K562 (cell line): ENCODE measurements at regions not wholly inside any gene's neighbourhood (a gene's known extent, or its start where the extent isn't known, plus 50 kb on each side); places are given as distances from the start of the nearest gene placed in this dataset.

Experiments
- ATAC-seq: fragments of 200-7000 bp; cut with Tn5 transposase; 3 replicates; pipeline ENCODE4 v1.9.1; 2020; ENCODE audit warnings: moderate library complexity
- BruUV-seq: library from RNA; stranded (reverse); fragments of 400-500 nt; replicated peaks from 2 replicates; lab custom pipeline; 2021; lab: Mats Ljungman, UMichigan
- CTCF ChIA-PET: fragments of 300-600 bp; formaldehyde crosslinking; extraction: SDS; loops from one replicate; lab custom pipeline; 2021; ENCODE audit warnings: low intra/inter-chr PET ratio; lab: Yijun Ruan, JAX
- POLR2A ChIA-PET: fragments of 300-600, 350-650 bp; sonication (Branson Sonifier 250); formaldehyde crosslinking; extraction: SDS; loops from one replicate; lab custom pipeline; 2021; ENCODE audit warnings: antibody characterized with exemption, inconsistent platforms; lab: Yijun Ruan, JAX
- DNase-seq, 4 experiments: peaks; one replicate each; pipeline versions ENCODE4 v3.0.0 to v3.0.0-alpha.2; 2011 to 2018; ENCODE audit warnings: low spot score in 3 of 4, mixed read lengths in 3 of 4; ENCODE audit errors: extremely low read depth in 1 of 4
- FAIRE-seq: peaks from 2 replicates; lab custom pipeline; 2011; peaks lifted over from hg19 to GRCh38; lab: Jason Lieb, UNC
- H2AFZ ChIP-seq: 2 replicates; pipeline ENCODE4 v1.6.0; 2011; ENCODE audit warnings: low read depth, low read length, control low read depth, inconsistent platforms
- H3K27ac ChIP-seq: fragments of 200-600 bp; 3 replicates; pipeline ENCODE4 v1.8.0; 2011; ENCODE audit warnings: low read depth, mild to moderate bottlenecking, control low read depth, inconsistent platforms, low read length, moderate library complexity, mixed read lengths; ENCODE audit errors: extremely low read depth
- H3K27me3 ChIP-seq, 2 experiments: fragments of 300-600 bp in 1 of 2; 2 replicates in 1 of 2; 3 replicates in 1 of 2; pipeline versions ENCODE4 v1.6.0 to v1.8.0; 2011; ENCODE audit warnings: inconsistent platforms in 2 of 2, low read length in 2 of 2, mild to moderate bottlenecking in 1 of 2, mixed read lengths in 1 of 2, moderate library complexity in 1 of 2; ENCODE audit not compliant: control insufficient read depth in 2 of 2, insufficient read depth in 2 of 2
- H3K36me3 ChIP-seq: fragments of 300-600 bp; 3 replicates; pipeline ENCODE4 v1.8.0; 2011; ENCODE audit warnings: mild to moderate bottlenecking, low read length, inconsistent platforms; ENCODE audit not compliant: control insufficient read depth, insufficient read depth
- H3K4me1 ChIP-seq, 2 experiments: fragments of 200-600 bp in 1 of 2; replicated peaks in 1 of 2; 2 replicates in 1 of 2; 3 replicates in 1 of 2; pipeline versions ENCODE4 v1.5.1 to v1.8.0; 2011; ENCODE audit warnings: inconsistent platforms in 2 of 2, low read length in 2 of 2, mild to moderate bottlenecking in 1 of 2, mixed read lengths in 1 of 2, moderate library complexity in 1 of 2; ENCODE audit not compliant: control insufficient read depth in 2 of 2, insufficient read depth in 2 of 2
- H3K4me2 ChIP-seq: 2 replicates; pipeline ENCODE4 v1.6.1; 2011; ENCODE audit warnings: low read length, control low read depth, inconsistent platforms, mixed read lengths; ENCODE audit not compliant: insufficient read depth
- H3K4me3 ChIP-seq: fragments of 200-600 bp; sonication (generic), shearing (Covaris generic); 2 replicates; pipeline ENCODE4 v1.5.1; 2016; ENCODE audit warnings: control low read depth, inconsistent platforms
- H3K79me2 ChIP-seq: fragments of 200-600 bp; 3 replicates; pipeline ENCODE4 v1.8.0; 2011; ENCODE audit warnings: low read length, inconsistent platforms; ENCODE audit not compliant: control insufficient read depth, insufficient read depth
- H3K9ac ChIP-seq, 2 experiments: 2 replicates each; pipeline versions ENCODE4 v1.6.0 to v1.6.1; 2011; ENCODE audit warnings: low read depth in 2 of 2, low read length in 2 of 2, control low read depth in 1 of 2, inconsistent platforms in 1 of 2, mild to moderate bottlenecking in 1 of 2, mixed read lengths in 1 of 2; ENCODE audit not compliant: insufficient read depth in 1 of 2
- H3K9me1 ChIP-seq: one replicate; pipeline ENCODE4 v1.6.0; 2011; ENCODE audit warnings: inconsistent platforms, mild to moderate bottlenecking, low read length, moderate library complexity; ENCODE audit not compliant: control insufficient read depth, insufficient read depth
- H3K9me3 ChIP-seq: replicated peaks from 2 replicates; pipeline ENCODE4 v1.5.1; 2011; ENCODE audit warnings: low read depth, low read length, inconsistent platforms; ENCODE audit not compliant: control insufficient read depth, insufficient read depth
- H4K20me1 ChIP-seq: replicated peaks from 2 replicates; pipeline ENCODE4 v1.6.1; 2011; ENCODE audit warnings: low read length, inconsistent platforms, mixed read lengths; ENCODE audit not compliant: control insufficient read depth, insufficient read depth
- FOXA3 ChIP-seq, 2 experiments: fragments of 450-650 bp in 1 of 2; sonication (generic) in 1 of 2; formaldehyde crosslinking; IDR thresholded peaks in 1 of 2; conservative IDR thresholded peaks in 1 of 2; 2 replicates each; pipeline versions ENCODE4 v1.4.0 to v1.8.0; 2020 to 2022; ENCODE audit warnings: mild to moderate bottlenecking in 2 of 2, missing genetic modification reagents in 1 of 2
- HNRNPL ChIP-seq: fragments of 200-400 bp; formaldehyde crosslinking; IDR thresholded peaks from 2 replicates; pipeline ENCODE4 v1.6.1; 2017; ENCODE audit warnings: low read depth, mild to moderate bottlenecking, low read length
- MTF1 ChIP-seq: fragments of 250-450 bp; sonication (Bioruptor Pico); IDR thresholded peaks from 2 replicates; pipeline ENCODE4 v1.9.0; 2021; ENCODE audit warnings: moderate library complexity, mild to moderate bottlenecking, inconsistent platforms, borderline replicate concordance
- NEUROD1 ChIP-seq: fragments of 150-350 bp; IDR thresholded peaks from 2 replicates; pipeline ENCODE4 v1.6.1; 2014; ENCODE audit warnings: borderline replicate concordance, low read length, low read depth; ENCODE audit not compliant: partially characterized antibody
- RNF2 ChIP-seq: sonication (generic); IDR thresholded peaks from 2 replicates; pipeline ENCODE4 v1.6.1; 2016
- ZNF584 ChIP-seq: fragments of 200-800 bp; sonication (Bioruptor generic); IDR thresholded peaks from 2 replicates; pipeline ENCODE4 v1.6.1; 2016; ENCODE audit warnings: low read depth, mild to moderate bottlenecking, missing genetic modification characterization, missing compliant biosample characterization
- WGBS: fragments of 100-300 bp; shearing (Covaris generic); methylation state at CpG from one replicate; pipeline ENCODE4 v1.1.6; 2016; ENCODE audit warnings: low coverage, mixed read lengths; ENCODE audit not compliant: insufficient coverage; ENCODE audit errors: missing lambda C conversion rate; 5-methylcytosine and 5-hydroxymethylcytosine counted together
- in situ Hi-C: fragments of 300-500 bp; cut with MboI; formaldehyde crosslinking; loops from 4 replicates; pipeline ENCODE4 v1.15.0; 2018; ENCODE audit warnings: inconsistent platforms, mixed read lengths
- intact Hi-C: fragments of 100-400 bp; cut with micrococcal nuclease; formaldehyde crosslinking; loops from 2 replicates; pipeline ENCODE4 v1.14.2; 2022
- TF ChIP-seq, protein P1 (sequence below): fragments of 450-650 bp; formaldehyde crosslinking; IDR thresholded peaks from 2 replicates; pipeline ENCODE4 v1.4.0; 2022; ENCODE audit warnings: missing genetic modification characterization
- TF ChIP-seq, protein P2 (sequence below): fragments of 450-650 bp; formaldehyde crosslinking; IDR thresholded peaks from 2 replicates; pipeline ENCODE4 v1.4.0; 2022; ENCODE audit warnings: missing genetic modification characterization
- TF ChIP-seq, protein P3 (sequence below): IDR thresholded peaks from 2 replicates; pipeline ENCODE4 v1.6.1; 2016; ENCODE audit warnings: missing genetic modification characterization, missing compliant biosample characterization
- TF ChIP-seq, protein P4 (sequence below), 3 experiments: fragments of 200-800 bp in 1 of 3; fragments of 250-450 bp in 1 of 3; fragments of 450-650 bp in 1 of 3; sonication (Bioruptor Pico) in 1 of 3; sonication (Bioruptor generic) in 1 of 3; formaldehyde crosslinking in 1 of 3; IDR thresholded peaks; 2 replicates each; pipeline versions ENCODE4 v1.6.1 to v1.8.0; 2016 to 2022; ENCODE audit warnings: mild to moderate bottlenecking in 2 of 3, missing genetic modification characterization in 2 of 3, missing compliant biosample characterization in 1 of 3, moderate library complexity in 1 of 3

DNA sequence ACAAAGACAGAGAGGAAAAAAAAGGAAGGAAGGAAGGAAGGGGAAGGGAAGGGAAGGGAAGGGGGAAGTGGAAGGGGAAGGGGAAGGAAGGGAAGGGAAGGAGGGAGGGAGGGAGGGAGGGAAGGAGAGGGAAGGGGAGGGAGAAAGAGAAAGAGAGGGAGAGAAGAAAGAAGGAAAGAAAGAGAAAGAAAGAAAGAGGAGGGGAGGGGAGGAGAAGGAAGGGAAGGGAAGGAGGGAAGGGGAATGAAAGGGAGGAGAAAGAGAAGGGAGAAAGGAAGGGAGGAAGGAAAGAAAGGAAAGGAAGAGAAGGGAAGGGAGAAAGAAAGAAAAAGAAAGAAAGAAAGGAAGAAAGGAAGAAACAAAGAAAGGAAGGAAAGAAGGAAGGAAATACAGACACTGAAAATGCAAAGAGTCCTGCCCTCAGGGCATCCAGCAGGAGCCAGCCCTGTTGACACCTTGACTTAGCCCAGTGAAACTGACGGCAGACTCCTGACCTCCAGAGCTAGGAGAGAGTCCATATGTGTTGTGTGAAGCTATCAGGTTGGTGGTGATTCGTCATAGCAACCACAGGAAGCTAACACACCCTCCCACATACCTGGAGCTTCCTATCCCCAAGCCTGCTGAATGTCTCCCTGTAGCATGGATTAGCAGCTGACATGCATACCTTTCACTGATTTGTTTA, 58.7 kb upstream of the SULF2 start:
- Histone ChIP-seq H3K9me1 (no peaks in the 10 kb centered on the region), H3K27me3 (peaks cover 0 to 11% of the 10 kb centered on the region in 2 experiments; a peak in 2 of 5 replicates), H3K79me2 (no peaks in the 10 kb centered on the region), H3K9ac (no peak overlapping the region), H3K9me3 (no peaks in the 10 kb centered on the region), H3K4me3 (no peak overlapping the region), H4K20me1 (no peaks in the 10 kb centered on the region; the same call in 1 of the 2 replicates), H3K4me1 (no peaks in the 10 kb centered on the region), H3K27ac (no peak overlapping the region), H3K36me3 (no peaks in the 10 kb centered on the region), H2AFZ (no peak overlapping the region), H3K4me2 (no peak overlapping the region)
- ATAC-seq (no peak), DNase-seq (no peak), FAIRE-seq (no peak)
- ChIA-PET CTCF (no interaction called here), POLR2A (interaction anchor here (0.9 kb wide), 1 partner anchor 51 kb away, joined by 3 read pairs; no protein-coding TSS in a partner anchor)
- 0% methylated on average over 2 of the region's 2 CpGs for WGBS
- in situ Hi-C loops (no loop called here), intact Hi-C loops (loop anchor here (10.0 kb wide), 1 partner anchor 51 kb away; no protein-coding TSS in a partner anchor)
- no TSS peak for BruUV-seq
- TF ChIP-seq, protein P1, sequence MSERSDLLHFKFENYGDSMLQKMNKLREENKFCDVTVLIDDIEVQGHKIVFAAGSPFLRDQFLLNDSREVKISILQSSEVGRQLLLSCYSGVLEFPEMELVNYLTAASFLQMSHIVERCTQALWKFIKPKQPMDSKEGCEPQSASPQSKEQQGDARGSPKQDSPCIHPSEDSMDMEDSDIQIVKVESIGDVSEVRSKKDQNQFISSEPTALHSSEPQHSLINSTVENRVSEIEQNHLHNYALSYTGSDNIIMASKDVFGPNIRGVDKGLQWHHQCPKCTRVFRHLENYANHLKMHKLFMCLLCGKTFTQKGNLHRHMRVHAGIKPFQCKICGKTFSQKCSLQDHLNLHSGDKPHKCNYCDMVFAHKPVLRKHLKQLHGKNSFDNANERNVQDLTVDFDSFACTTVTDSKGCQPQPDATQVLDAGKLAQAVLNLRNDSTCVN = 0 out of 2 replicates have a peak, but pooled peaks have one; percentile 31
- TF ChIP-seq, protein P2, sequence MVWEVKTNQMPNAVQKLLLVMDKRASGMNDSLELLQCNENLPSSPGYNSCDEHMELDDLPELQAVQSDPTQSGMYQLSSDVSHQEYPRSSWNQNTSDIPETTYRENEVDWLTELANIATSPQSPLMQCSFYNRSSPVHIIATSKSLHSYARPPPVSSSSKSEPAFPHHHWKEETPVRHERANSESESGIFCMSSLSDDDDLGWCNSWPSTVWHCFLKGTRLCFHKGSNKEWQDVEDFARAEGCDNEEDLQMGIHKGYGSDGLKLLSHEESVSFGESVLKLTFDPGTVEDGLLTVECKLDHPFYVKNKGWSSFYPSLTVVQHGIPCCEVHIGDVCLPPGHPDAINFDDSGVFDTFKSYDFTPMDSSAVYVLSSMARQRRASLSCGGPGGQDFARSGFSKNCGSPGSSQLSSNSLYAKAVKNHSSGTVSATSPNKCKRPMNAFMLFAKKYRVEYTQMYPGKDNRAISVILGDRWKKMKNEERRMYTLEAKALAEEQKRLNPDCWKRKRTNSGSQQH = no peak
- no peak for TF ChIP-seq FOXA3 (CRISPR knock-in tag; conservative IDR thresholded peaks at IDR 0.05 in 1 of 2, IDR thresholded peaks at IDR 0.05 in 1 of 2)
- TF ChIP-seq RNF2 = no peak
- no peak for TF ChIP-seq ZNF584 (CRISPR knock-in tag)
- no peak for TF ChIP-seq MTF1 (CRISPR knock-in tag)
- no peak for TF ChIP-seq HNRNPL
- TF ChIP-seq NEUROD1 = no peak
- TF ChIP-seq, protein P3, sequence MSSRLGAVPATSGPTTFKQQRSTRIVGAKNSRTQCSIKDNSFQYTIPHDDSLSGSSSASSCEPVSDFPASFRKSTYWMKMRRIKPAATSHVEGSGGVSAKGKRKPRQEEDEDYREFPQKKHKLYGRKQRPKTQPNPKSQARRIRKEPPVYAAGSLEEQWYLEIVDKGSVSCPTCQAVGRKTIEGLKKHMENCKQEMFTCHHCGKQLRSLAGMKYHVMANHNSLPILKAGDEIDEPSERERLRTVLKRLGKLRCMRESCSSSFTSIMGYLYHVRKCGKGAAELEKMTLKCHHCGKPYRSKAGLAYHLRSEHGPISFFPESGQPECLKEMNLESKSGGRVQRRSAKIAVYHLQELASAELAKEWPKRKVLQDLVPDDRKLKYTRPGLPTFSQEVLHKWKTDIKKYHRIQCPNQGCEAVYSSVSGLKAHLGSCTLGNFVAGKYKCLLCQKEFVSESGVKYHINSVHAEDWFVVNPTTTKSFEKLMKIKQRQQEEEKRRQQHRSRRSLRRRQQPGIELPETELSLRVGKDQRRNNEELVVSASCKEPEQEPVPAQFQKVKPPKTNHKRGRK (tag) = peak; percentile 65
- TF ChIP-seq, protein P4, sequence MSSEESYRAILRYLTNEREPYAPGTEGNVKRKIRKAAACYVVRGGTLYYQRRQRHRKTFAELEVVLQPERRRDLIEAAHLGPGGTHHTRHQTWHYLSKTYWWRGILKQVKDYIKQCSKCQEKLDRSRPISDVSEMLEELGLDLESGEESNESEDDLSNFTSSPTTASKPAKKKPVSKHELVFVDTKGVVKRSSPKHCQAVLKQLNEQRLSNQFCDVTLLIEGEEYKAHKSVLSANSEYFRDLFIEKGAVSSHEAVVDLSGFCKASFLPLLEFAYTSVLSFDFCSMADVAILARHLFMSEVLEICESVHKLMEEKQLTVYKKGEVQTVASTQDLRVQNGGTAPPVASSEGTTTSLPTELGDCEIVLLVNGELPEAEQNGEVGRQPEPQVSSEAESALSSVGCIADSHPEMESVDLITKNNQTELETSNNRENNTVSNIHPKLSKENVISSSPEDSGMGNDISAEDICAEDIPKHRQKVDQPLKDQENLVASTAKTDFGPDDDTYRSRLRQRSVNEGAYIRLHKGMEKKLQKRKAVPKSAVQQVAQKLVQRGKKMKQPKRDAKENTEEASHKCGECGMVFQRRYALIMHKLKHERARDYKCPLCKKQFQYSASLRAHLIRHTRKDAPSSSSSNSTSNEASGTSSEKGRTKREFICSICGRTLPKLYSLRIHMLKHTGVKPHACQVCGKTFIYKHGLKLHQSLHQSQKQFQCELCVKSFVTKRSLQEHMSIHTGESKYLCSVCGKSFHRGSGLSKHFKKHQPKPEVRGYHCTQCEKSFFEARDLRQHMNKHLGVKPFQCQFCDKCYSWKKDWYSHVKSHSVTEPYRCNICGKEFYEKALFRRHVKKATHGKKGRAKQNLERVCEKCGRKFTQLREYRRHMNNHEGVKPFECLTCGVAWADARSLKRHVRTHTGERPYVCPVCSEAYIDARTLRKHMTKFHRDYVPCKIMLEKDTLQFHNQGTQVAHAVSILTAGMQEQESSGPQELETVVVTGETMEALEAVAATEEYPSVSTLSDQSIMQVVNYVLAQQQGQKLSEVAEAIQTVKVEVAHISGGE (CRISPR knock-in tag; IDR thresholded peaks at IDR 0.05) = peak in 1 of 3 experiments; percentile 50; a peak in 1 of 6 replicates
